Stimulated activated CD4-positive, alpha-beta T cell treated with anti-CD3 and anti-CD28 coated beads, Interleukin-15, amount 100 ng/mL, for 1 hour (primary cell): ENCODE measurements at regions not wholly inside any gene's neighbourhood (a gene's known extent, or its start where the extent isn't known, plus 50 kb on each side); places are given as distances from the start of the nearest gene placed in this dataset.
"Not testable (repeated sequence)": the region's sequence is repeated elsewhere in the genome, so short reads cannot be mapped to it uniquely, and the experiment has no call there.

Experiments
- DNase-seq, 2 donors: peaks; one replicate each; pipeline ENCODE4 v3.0.0-alpha.2; 2020; ENCODE audit warnings: low read depth in 1 of 2, low spot score in 1 of 2

GRCh38 chr15:20348291-20348899, 193.2 kb downstream of the GOLGA6L6 start:
- no peak for DNase-seq

GRCh38 chr15:20346082-20346805, 195.4 kb downstream of the GOLGA6L6 start:
- DNase-seq, result no peak

- no peak for DNase-seq
Measured at GRCh38 chr15:20345401-20345958, 196.1 kb downstream of the GOLGA6L6 start.

GRCh38 chr15:20344601-20345400, 196.8 kb downstream of the GOLGA6L6 start:
- DNase-seq, result no peak

GRCh38 chr15:20343395-20344211, 198.0 kb downstream of the GOLGA6L6 start:
- not testable (repeated sequence) for DNase-seq

- not testable (repeated sequence) for DNase-seq
Measured at GRCh38 chr15:20342601-20343394, 198.8 kb downstream of the GOLGA6L6 start.

- DNase-seq, result no peak
Measured at GRCh38 chr15:20341901-20342600, 199.5 kb downstream of the GOLGA6L6 start.

- DNase-seq, result no peak
Measured at GRCh38 chr15:20340931-20341661, 200.5 kb downstream of the GOLGA6L6 start.

- DNase-seq, result no peak
Measured at GRCh38 chr15:20340331-20340811, 201.2 kb downstream of the GOLGA6L6 start.

GRCh38 chr15:20339086-20339791, 202.4 kb downstream of the GOLGA6L6 start:
- DNase-seq, result not testable (repeated sequence)

GRCh38 chr15:20338671-20339070, 202.9 kb downstream of the GOLGA6L6 start:
- not testable (repeated sequence) for DNase-seq

GRCh38 chr15:20337238-20337637, 204.4 kb downstream of the GOLGA6L6 start:
- not testable (repeated sequence) for DNase-seq

- not testable (repeated sequence) for DNase-seq
Measured at GRCh38 chr15:20334451-20334850, 207.1 kb downstream of the GOLGA6L6 start.

- not testable (repeated sequence) for DNase-seq
Measured at GRCh38 chr15:20325751-20326150, 215.8 kb downstream of the GOLGA6L6 start.

- not testable (repeated sequence) for DNase-seq
Measured at GRCh38 chr15:20317132-20317531, 224.5 kb downstream of the GOLGA6L6 start.

- DNase-seq, result not testable (repeated sequence)
Measured at GRCh38 chr15:20311014-20311680, 230.5 kb downstream of the GOLGA6L6 start.

- no peak for DNase-seq
Measured at GRCh38 chr15:20310603-20311002, 231.0 kb downstream of the GOLGA6L6 start.
